NCI-H146 treated with DMSO at 0.1 percent for 48 hours (cell line): ENCODE measurements at regions not wholly inside any gene's neighbourhood (a gene's known extent, or its start where the extent isn't known, plus 50 kb on each side); places are given as distances from the start of the nearest gene placed in this dataset.
"Not testable (repeated sequence)": the region's sequence is repeated elsewhere in the genome, so short reads cannot be mapped to it uniquely, and the experiment has no call there.

Experiments used
- DNase-seq: peaks from one replicate; lab custom pipeline; 2025; ENCODE audit not compliant: unreplicated experiment; lab: John Stamatoyannopoulos, UW

DNA sequence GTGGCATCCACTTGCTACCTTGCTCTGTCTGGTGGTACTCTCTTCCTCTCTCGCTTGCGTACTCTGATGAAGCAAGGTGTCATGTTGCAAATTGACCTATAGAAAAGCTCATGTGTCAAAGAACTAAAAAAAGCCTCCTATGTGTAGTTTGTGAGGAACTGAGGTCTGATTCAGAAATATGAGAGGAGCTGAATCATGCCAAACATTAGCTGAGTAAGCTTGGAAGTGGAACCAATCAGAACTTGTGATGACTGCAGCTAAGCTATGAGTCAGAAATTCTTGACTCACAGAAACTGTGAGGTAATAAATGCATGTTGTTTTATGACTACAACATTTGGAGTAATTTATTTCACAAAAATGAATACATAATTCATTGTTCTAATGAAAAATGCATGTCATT is 2138.8 kb downstream of the PCDH7 start:
- no peak for DNase-seq

DNA sequence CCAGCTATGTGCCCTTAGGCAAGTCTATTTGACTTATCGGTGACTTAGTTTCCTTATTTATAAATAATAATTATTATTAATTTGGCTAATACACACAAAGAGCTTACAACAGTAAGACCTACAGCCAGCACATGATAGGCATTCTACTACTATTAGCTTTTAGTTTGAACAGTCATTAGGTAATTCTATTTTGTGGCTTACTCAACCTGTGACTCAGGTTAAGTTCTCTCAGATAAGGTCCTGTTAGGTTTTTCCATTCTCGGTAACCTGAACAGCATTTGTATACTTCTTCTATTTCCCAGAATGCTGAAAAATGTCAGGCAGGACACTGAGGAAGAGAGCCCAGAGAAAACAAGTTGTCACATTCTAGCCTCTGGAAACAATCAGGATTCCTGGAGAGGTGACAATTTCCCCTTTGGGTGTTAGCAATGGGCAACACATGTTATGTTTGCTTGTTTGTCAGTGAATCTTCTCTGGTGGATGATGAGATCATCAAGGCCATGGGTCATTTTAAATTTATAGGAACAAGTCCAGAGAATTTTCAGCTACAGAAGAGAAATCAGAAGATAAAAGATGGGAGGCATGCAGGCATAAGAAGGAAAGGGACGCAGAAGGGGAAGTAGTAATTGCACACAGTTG is 2144.7 kb downstream of the PCDH7 start:
- no peak for DNase-seq

DNA sequence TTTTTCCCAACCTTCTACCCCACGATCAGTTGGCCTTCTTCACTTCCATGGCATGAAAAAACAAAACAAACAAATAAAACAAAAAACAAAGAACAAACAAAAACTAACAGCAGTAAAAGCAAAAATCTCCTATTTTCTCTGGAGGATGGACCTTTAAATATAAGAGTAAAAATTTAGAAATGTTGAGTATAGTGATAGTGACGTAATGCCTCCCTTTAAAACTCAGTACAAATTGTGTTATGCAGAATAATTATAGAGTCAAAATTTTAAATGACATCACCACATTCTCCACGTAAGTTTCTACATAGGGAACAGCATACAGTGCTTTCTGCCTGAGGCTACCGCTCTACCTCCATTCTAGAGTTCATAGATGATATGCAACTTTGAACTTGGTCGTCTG is 2156.4 kb downstream of the PCDH7 start:
- DNase-seq = no peak

DNA sequence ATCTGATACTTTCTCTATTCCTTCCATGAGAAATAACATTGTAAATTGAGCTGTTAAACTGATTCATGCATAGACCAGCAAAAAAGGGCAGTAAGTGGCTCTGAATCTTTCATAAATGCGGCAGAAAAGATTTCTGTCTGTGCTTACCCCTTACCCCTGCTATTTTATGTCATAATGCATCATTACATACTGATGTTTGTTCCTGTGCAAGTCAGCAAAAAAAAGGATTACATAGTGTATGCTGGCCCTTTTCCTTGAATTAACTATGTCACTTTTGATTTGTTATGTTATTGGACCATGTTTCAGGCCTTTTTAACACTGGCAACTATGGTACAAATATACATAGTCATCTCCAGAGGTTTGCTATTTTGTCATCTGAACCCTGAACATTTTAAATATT is 2159.7 kb downstream of the PCDH7 start:
- DNase-seq = no peak

DNA sequence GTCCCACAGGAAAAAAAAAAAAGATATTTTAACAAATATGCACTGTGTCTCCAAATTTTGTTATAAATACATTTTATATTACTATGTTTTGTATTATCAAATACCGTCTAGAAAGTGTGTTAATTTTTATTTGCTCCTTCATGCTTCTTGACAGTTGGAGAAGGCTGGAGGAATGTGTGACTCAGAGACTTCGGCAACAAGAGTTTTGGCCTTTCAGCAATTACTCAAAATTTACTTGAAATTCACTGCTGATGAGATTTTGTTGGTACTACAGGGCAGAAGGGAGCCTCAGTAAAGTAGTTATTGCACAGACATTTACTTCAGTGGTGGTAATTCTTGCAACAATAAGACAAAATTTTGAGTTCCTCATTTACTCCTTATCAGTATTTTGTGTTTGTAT is 2164.0 kb downstream of the PCDH7 start:
- DNase-seq = no peak

DNA sequence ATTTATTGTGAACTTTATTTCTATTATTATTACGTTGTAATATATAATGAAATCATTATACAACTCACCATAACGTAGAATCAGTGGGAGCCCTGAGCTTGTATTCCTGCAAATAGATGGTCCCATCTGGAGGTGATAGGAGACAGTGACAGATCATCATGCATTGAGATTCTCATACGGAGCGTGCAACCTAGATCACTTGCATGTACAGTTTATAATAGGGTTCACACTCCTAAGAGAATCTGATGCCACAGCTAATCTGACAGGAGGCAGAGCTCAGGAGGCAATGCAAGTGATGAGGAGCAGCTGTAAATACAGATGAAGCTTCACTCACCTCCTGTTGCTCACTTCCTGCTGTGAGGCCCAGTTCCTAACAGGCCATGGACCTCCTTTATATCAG is 2170.2 kb downstream of the PCDH7 start:
- DNase-seq = no peak

DNA sequence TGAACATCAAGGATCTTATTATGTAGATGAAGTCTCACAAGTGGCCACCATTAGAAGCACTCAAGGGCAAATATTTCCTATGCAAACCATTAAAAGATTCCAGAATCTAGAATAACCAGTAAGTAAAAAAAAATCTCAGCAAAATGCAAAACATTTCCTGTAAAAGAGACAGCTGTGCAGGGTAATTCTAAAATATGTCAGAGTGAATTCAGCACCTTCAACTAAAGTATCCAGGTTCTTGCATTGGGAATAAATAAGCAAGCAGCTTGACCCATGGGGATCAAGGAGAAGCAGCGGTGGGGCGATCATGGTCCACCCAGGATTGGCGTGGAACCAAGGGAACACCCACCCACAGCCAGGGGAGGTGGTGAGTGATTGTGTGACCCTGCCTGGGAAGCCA is 2188.9 kb downstream of the PCDH7 start:
- DNase-seq = no peak

DNA sequence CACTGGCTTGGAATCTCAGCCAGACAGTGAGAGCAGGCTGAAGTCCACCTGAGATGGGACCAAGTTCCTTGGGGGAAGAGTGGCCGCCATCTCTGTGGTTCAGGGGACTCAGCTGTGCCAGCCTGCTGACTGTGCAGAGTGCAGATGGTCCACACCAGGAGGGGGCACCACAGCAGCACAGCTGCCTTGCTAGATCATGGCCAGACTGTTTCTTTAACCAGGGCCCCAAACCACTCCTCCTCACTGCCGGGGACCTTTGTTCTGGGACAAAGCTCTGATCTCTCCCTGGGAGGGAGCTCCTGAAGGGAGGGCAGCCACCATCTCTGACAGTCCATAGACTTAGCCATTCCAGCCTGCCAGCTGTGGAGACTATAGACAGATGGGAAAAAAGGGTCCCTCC is 2189.6 kb downstream of the PCDH7 start:
- no peak for DNase-seq

DNA sequence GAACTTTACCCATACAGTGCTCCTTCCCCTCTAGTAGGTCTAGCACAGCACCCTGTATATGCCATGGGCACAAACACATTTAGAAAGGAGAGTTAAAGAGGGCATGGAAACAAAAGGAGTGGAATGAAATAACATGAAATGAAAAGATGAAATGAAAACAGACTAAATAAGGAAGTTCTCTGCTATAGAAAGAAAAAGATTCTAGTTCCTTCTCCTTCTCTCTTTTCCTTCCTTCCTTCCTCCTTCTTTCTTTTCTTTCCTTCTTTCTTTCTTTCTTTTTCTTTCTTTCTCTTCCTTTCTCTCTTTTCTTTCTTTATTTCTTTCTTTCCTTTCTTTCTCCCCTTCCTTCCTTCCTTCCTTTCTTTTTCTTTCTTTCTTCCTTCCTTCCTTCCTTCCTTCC is 2197.4 kb downstream of the PCDH7 start:
- no peak for DNase-seq

DNA sequence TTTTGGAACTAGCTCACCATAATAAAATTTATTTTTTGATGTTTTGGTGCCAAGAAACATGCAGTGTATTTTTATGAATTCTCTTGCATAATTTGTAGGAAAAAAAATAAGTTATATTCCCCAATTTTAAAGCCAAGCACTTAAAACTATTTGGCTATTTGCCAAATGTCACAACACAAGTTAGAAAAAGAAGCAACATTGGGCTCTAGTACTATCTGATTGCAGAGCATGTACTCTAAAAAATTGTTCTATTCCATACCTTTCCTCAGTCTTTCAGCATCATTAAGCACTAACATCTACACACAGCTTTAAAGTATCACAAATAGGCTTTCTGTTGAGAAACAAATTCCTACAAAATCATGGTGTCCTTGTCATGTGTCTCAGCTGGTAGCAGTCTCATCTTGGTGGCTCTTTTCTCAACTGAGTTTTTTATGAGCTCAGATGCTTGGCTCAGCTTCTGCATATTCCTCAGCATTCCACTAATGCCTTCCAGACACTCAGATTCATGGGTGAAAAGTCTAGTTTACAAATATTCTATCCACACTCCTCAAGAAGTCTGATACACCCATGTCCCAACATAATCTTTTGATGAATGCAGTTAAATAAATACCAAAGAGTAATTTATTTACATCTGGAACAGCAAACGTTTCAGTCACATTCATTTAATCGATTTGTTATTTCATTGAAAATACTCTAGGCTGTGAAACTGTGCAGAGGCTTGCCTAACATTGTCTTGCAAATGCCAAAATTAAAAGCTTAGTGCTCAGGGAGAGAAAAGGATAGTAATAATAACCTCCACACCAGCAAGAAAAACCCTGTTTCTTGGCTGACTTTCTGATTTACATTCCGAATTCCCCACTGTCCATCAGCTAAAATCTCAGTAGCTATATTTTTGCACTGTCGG is 2209.9 kb downstream of the PCDH7 start:
- DNase-seq = no peak

DNA sequence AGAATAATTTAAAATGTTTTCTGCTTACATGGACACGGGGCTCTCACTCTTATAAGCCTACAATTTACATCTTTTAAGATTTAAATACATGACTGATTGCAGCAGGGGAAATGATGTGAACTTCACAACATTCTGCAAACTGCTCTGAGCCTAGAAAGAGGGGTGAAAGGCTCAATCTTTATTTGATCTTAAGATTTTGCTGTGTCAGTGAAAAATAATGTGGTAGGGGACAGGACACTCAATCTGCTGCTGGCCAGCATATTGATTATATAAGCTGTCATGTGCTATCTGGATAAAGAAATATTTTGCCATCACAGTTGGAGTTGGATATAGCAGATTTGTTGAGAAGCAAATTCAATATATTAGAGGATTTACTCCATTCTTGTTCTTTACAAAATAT is 2210.5 kb downstream of the PCDH7 start:
- no peak for DNase-seq

DNA sequence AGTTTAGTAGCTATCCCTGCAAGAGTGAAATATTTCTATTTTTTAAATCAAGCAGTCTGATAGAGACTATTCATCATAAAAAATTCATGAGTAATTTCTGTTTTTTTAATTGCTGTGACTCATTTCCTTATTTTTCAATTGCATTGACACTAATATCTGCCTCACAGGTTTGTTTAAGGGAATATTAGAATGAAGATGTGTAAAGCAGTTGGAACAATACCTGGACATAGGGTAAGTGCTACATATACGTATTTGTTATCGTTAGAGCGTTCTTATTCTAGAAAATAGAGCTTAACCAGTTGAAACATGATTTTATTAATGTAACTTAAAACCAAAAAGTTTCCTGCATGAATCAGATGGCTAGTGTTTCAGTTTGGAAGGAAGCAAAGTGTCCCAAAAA is 2211.3 kb downstream of the PCDH7 start:
- DNase-seq = no peak

DNA sequence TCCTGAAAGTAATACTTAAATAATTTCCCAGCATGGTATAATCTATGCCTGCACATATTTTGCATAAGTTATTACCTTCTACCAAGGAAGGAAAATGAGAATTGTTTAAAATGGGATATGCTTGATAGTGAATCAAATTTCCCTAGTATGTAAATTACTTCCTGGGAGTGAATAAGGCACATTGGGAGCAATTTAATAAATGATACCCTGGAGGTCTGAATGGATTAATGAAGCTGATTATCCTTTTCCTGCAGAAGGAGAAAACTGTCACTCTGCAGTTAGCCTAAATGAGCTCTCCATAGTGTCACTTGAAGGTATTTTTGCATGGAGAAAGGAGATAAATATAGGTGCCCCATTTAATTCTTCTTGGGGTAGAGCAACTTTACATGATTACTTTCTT is 2212.0 kb downstream of the PCDH7 start:
- DNase-seq = no peak

DNA sequence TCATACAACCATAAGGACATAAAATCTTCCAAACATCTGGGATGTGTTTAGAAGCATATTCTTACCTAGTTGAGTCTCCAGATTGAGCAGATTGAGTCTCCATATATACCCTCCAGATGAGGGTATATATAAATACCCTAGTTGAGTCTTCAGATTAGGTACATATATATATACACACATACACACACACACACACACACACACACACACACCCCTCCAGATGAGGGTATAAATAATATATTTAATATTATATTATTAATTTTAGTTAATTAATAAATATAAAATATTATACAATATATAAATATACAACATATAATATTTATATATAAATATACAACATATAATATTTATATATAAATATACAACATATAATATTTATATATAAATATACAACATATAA is 2219.1 kb downstream of the PCDH7 start:
- not testable (repeated sequence) for DNase-seq

DNA sequence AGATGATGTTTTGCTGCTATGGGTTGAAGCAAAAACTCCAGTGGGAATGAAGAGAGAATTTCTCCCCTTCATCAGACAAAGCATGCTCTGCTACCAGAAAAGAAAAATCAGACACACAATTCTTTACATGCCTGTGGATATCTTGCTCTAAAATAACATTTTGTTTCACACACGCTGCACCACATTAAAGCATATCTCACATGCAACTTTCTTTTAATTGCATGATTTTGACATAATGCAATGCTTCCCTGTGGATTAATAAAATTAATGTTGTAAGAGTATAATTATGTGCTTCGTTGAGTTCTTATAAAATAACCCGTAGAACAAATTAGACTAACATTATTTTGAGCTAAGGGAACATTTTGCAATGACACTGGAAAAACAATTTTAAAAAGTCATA is 2230.7 kb downstream of the PCDH7 start:
- no peak for DNase-seq

DNA sequence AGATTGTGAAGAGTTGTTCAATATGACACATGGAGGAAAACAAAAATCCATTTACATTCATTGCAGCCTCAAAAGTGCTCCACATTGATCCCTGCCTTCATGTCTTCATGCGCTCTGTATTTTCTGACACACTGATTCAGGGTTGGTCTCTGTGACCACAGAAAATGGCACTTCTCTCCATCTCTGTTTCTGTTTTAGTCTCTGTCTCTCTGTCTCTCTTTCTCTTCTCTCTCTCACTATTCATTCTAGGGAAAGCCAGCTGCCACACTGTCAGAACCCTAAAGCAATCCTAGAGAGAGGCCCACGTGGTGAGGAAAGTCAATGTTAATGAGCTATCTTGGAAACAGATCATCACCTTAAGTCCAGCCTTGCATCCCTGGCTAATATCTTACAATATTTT is 2238.4 kb downstream of the PCDH7 start:
- no peak for DNase-seq

DNA sequence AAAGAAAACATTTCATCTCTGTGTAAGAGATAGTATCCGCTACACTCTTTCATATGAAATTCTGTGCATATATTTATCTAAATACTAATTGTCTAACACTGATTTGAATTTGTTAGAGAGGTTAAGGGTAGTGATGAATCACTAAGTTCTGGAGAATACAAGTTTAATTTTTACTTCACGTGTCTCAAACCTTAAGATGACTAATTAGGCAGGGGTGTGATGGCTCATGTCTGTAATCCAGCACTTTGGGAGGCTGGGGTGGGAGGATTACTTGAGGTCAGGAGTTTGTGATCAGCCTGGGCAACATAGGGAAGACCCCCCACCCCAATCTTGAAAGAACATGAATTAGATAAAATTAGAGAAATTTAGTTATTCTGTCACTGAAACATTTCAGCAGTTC is 2241.9 kb downstream of the PCDH7 start:
- DNase-seq = no peak

DNA sequence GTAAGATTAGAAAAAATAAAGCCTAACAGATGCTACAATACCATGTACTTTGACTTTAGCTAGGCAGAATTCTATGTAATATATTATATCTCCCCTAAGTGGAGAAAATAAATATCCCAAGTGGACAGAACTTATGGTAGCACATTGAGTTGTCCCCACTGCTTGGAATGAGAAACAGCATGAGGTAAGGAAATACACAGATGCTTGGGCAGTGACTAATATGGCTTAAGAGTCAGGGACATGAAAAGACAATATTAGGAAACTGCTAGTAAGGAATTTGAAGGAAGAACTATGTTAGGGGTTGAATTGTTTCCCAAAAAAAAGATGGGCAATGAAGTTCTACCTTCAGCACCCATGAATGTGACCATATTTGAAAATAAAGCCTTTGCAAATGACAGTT is 2265.1 kb downstream of the PCDH7 start:
- DNase-seq = no peak

DNA sequence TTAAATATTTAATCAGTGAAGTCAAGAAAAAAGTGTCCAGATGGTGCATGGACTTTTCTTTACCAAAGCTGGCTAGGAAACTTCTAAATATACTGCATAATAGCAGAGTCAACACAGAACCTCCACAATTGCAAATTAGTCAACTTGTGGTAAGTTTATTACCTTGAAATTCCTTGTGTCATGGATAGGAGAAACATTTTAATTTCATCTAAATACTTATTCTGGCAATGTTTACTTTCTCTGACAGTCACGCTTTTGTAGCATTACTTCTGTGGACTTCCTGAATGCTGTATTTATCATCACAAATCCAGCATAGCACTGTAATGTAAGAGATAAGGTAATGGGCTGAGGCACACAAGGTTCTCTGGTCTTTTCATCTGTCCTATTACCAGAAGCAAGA is 2266.1 kb downstream of the PCDH7 start:
- no peak for DNase-seq

DNA sequence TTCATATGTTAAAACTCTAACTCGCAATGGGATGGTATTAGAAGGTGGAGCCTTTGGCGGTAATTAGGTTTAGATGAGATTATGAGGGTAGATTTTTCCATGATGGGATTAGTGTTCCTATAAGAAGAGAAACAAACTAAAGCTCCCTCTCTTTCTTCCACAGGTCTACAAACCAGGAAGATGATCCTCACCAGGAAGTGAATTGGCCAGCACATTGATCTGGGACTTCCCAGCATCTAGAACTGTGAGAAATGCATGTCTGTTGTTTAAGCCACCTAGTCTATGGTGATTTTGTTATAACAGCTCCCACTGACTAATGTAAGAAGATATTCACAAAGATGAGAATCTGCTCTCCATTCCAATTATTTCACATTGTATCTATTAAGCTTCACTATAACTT is 2266.9 kb downstream of the PCDH7 start:
- DNase-seq = no peak

DNA sequence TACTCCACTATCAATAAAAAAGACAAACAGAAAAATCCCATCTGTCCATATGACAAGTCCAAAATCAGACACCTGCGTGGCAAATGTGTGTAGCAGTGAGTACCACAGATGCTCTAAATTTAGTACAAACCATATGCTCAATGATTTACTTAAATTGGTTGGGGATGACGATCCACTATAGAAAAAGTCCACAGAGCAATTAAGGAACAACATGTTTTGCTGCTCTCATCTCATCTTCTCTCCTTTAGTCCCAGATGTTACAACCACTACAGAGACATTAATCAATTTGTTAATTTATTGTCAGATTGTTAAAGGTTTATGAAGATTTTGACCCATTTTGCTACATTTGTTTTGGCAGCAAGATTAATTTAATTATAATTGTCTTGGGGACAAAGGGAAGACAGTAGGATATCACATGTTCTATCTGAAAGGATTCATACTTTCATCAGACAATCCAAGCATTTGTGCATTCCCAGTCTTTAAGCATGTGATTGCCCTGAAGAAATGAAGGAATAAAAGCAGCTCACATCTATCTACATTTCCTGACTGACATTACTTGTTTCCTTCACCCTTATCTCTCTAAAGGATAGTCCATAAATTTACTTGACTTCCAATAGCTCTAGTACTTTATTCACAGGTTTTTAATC is 2268.1 kb downstream of the PCDH7 start:
- DNase-seq = no peak

DNA sequence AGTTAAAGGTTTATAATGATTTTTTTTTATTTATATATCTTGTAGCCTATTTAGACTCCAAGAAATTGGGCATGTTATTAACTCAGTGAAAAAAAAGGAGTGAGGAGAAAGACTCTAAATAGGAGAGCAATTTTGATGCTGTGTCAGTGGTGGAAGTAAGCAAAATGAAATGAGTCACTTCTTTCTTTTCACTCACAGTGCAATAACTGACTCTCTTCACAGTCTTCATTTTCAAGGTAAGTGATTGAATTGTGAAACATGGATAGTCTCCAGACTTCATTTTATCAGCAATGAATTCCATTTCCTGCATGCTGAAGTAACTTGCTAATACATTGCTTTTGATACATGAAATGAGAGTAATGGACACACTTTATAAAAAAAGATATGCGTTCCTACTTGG is 2271.5 kb downstream of the PCDH7 start:
- no peak for DNase-seq
